Hippocampal formation (tissue), 2 donors: ENCODE measurements at regions not wholly inside any gene's neighbourhood (a gene's known extent, or its start where the extent isn't known, plus 50 kb on each side); places are given as distances from the start of the nearest gene placed in this dataset.
"Not testable (repeated sequence)": the region's sequence is repeated elsewhere in the genome, so short reads cannot be mapped to it uniquely, and the experiment has no call there.

Source experiments
- DNase-seq, 2 donors: peaks; one replicate each; lab custom pipeline; 2025; lab: John Stamatoyannopoulos, UW

DNA sequence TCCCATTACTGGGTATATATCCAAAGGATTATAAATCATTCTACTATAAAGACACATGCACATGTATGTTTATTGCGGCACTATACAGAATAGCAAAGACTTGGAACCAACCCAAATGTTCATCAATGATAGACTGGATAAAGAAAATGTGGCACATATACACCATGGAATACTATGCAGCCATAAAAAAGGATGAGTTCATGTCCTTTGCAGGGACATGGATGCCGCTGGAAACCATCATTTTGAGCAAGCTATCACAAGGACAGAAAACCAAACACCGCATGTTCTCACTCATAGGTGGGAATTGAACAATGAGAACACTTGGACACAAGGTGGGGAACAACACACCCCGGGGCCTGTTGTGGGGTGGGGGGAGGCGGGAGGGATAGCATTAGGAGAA lies 57.0 kb upstream of the NEUROD1 start:
- DNase-seq, result not testable (repeated sequence)

DNA sequence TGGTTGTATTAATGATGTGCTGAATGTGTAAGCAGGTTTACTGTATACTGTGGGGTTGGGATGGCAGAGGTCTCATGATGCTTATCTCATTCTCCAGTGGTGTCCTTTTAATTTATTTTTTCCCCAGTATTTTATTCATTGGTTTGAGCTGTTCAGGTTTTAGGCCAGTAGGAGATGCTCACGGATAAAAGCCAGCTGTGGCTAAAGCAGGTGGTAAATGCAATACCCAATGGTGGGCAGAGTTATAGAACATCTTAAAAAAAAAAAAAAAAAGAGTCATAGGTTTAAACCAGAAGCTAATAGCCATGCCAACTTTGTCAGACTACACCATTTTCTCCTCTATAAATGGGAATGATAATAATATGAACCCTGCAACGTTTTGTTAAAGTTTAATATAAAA lies 57.8 kb upstream of the NEUROD1 start:
- DNase-seq, result no peak

- DNase-seq, result no peak
Observed at GRCh38 chr2:181738563-181738962, 58.2 kb upstream of the NEUROD1 start.

GRCh38 chr2:181741756-181742155 lies 61.4 kb upstream of the NEUROD1 start:
- DNase-seq, result no peak

- DNase-seq, result no peak
Observed at GRCh38 chr2:181742361-181742760, 62.0 kb upstream of the NEUROD1 start.

DNA sequence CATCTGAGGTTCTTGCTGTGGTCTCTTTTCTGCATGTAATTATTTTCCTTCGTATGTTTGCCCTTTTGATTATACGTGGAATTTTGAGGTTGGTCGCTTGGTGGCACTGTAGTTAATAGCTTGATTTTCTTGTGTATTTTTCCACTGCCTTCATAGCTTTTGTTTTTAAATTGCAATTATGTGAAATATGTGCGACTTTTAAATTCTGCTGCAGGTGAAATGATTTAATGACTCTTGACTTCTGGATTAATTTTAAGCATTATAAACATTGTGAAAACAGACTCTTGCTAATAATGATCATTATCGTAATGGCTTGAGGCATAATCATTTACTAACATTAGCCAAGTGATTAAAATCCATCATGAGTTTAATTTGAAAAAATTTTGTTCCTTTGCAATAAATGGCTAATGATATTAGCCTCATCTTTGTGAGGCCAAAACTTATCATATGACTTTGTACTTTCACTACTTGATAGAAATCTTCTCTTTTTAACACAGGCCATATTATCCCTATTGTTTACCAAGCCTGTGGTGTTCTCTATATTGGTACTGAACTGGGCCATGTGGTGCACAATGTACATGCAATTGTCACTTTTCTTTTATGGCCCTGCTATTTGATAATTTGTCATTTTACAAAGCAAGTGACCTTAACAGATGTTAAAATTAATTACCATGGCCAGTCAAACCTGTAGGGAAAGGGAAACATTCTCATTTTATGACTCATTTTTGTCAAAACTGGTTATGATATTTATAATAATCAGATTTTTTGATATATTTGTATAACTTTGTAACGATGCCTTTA lies 62.8 kb upstream of the NEUROD1 start:
- peak; percentile 17 to 58 for DNase-seq

GRCh38 chr2:181743723-181744031 lies 63.4 kb upstream of the NEUROD1 start:
- no peak for DNase-seq

GRCh38 chr2:181745796-181746540 lies 65.7 kb upstream of the NEUROD1 start:
- no peak for DNase-seq

DNA sequence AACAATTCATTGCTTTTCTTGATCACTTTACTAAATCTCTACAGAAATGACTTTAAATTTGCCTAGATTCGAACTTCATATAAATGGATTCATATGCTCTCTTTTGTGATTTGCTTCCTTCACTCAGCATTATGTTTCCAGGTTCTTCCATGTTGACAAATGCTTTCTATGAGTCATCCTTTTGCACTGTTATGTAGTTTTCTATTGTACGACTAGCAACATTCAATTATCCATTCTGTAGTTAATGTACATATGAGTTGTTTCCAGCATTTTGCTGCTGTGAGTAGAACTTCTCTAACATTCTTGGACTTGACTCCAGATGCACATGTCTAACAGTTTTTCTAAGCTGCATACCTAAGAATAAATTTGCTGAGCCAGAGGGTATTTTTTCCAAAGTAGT lies 66.5 kb upstream of the NEUROD1 start:
- no peak for DNase-seq

DNA sequence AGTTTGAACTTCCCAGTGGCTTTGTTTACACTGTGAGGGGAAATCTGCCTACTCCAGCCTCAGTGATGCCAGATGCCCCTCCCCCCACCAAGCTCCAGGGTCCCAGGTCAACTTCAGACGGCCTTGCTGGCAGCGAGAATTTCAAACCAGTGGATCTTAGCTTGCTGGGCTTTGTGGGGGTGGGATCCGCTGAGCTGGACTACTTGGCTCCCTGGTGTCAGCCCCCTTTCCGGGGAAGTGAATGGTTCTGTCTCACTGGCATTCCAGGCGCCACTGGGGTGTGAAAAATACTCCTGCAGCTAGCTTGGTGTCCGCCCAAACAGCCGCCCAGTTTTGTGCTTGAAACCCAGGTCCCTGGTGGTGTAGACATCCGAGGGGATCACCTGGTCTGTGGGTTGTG lies 70.0 kb upstream of the NEUROD1 start:
- no peak for DNase-seq

- no peak for DNase-seq
Observed at GRCh38 chr2:181751266-181752030, 71.1 kb upstream of the NEUROD1 start.

DNA sequence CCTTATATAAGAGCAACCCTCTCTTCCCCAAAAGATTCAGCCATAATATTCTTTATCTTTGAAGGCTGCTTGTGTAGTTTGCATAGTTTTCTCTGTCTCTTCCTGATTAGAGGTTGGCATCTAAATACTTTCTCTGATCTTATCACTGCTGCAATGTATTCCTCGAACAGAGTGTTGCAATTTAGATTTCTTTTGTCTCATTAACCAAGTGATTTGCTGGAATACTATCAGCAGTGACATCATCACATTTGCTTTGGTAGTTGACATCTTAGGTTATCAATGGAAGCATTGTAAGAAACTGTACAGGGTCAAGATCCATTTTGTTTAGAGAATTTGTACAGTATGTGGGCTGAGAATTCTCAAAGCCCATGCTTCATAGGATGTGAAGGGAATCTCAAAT lies 72.0 kb upstream of the NEUROD1 start:
- no peak for DNase-seq

DNA sequence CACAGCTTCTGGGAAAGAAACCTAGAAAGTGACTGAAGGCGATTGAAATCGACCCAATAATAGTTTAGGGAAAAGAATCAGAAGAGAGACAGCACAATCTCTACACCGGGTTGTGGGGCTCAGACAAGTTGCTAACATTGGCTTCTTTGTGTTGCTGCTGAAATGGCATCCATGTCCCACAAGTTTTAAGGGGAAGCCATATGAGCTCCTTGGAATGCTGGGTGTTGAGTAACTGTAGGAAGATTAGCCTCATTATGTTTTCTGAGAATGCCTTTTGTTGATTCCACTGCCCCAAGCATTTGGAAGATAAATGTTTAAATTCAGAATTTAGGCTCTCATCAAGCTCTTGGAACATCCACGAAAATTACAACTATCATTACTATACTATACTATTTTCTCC lies 73.4 kb upstream of the NEUROD1 start:
- no peak for DNase-seq

DNA sequence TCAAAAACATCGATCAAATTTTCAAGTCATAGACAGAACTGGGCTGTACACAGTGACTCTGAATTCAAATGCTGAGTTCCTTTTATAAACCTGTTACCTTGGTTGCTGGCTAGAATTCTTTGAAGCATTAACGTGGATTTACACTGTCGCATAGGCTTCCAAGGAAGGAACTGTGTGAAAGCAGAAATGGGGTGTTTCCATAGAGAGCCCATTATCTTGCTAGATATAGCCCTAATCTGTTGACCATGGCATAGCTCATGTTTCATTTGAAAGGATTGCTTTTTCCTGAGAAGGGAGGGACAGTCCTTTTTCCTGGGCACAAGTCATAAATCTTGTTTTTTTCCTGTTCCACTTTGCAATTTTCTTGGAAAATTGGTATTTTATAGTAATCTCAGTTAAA lies 73.8 kb upstream of the NEUROD1 start:
- no peak for DNase-seq

GRCh38 chr2:181755181-181755580 lies 74.9 kb upstream of the NEUROD1 start:
- DNase-seq, result no peak

DNA sequence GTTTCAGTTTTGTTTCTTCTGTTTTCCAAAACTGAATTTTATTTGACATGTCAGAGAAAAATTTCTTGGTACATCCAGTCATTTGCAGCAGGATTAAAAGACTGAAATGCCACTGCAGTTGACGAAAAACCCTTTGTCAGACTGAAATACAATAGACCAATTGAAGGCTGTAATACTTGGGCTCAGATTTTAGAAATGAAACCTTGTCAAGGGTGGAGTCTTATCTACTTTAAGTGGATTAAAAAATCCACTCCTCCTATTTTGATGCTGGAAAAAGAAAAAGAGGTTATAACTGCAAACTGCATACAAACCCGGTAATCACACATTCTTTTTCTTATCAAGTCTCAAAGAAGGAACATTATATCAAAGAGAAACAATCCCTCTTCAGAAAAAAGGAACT lies 80.2 kb upstream of the NEUROD1 start:
- no peak for DNase-seq

DNA sequence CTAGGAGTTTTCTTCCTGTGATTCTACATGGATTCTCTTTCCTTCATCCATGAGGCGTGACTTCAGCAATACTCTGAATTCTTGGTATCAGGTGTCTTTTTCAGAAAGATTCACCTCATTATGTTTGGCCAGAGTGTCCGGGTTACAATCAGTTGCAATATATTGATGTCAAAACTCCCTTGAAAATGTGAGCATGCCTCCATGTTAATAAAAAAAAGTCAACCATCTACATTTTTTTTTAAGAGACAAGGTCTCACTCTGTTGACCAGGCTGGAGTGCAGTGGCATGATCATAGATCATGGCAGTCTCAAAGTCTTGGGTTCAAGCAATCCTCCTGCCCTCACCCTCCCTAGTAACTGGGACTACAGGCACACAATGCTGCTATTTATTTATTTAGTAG lies 80.9 kb upstream of the NEUROD1 start:
- no peak for DNase-seq

DNA sequence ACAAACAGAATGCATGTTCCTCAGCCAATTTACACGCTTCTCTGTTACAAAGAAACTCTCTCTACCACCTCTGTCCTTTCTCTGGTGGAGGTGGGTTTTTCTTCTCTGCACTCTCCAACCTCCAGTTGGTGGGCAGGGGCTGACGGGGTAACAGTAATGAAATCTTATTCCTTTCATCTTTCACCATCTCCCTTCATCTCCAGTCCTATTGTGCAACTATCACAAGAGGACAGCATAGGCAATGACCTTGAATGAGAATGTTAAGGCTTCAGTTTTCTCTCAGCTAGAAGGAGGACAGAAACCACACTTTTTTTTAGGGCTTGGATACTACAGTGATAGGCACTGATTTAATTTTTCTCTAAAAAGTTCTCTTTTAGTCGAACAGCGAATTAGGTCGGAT lies 81.7 kb upstream of the NEUROD1 start:
- no peak for DNase-seq

DNA sequence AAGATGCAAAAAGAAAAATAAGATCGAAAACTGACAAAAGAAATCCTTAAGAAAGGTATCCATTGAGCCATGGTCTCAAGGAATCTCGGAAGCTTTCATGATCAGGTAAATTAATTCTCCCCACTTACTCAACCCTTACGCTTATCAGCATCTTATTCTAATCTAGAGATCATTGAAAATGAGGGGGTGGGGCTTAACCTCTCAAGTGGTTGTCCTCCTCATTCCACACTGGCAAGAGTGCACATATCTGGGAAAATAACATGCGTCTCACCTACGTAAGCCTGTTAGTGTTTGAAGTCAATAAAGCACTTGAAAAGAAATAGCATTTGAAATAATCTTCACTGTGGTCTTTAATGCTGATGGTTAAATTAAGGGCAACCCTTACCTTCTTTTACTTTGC lies 82.5 kb upstream of the NEUROD1 start:
- no peak for DNase-seq

GRCh38 chr2:181763423-181763822 lies 83.1 kb upstream of the NEUROD1 start:
- no peak for DNase-seq

DNA sequence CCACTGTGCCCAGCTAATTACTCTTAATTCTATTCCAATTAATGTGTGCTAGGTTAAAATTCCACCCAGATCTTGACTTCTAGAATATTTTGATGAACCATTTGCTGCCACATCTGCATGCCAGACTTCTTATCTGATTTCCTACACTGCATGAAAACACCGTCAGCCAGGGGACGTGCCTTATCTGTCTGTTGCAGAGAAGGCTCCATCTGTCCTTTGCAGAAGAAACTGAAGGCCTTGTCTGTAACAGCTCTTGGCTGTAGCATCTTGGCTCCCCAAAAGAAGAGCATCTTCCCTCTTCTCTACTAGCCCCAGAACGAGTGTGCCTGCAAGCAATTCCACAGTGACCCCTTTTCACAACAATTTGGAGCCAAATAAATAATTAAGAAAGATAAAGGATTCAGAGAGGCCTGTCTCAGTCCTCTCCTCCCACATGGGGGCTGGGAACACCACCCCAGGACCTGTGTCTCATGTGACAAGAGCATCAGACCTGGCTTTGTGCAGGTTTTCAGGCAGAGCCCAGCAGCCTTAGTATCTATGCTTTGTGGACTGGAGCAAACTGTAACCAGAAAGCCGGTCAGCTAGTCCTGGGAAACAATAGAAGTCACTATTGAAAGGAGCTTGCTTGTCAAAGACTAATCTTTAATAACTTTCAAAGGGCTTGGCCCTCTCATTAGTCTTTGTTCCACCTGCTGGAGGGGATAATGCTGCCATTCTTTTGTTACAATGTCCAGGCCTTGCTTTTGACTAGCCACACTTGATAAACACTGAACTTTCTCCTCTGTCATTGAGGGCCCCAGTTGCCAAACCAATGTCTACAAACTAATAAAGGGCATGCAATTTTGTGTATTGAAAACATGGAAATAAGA lies 84.0 kb upstream of the NEUROD1 start:
- no peak for DNase-seq

GRCh38 chr2:181766129-181766528 lies 85.8 kb upstream of the NEUROD1 start:
- DNase-seq, result no peak
